IPS DF 6.9 (cell line): ENCODE measurements at regions not wholly inside any gene's neighbourhood (a gene's known extent, or its start where the extent isn't known, plus 50 kb on each side); places are given as distances from the start of the nearest gene placed in this dataset.

ENCODE experiments used
- DNase-seq: peaks from one replicate; pipeline ENCODE4 v3.0.0-alpha.2; 2013; ENCODE audit warnings: low read depth, low spot score
- H3K27ac ChIP-seq: one replicate; pipeline ENCODE4 v1.5.1; 2013; ENCODE audit warnings: low read length, control low read depth
- H3K27me3 ChIP-seq: 2 replicates; pipeline ENCODE4 v1.6.1; 2013; ENCODE audit warnings: mild to moderate bottlenecking, low read length; ENCODE audit not compliant: control insufficient read depth, insufficient read depth
- H3K36me3 ChIP-seq: 2 replicates; pipeline ENCODE4 v1.6.1; 2013; ENCODE audit warnings: low read length; ENCODE audit not compliant: control insufficient read depth, insufficient read depth
- H3K4me1 ChIP-seq: 2 replicates; pipeline ENCODE4 v1.6.1; 2013; ENCODE audit warnings: low read length; ENCODE audit not compliant: control insufficient read depth, insufficient read depth
- H3K4me3 ChIP-seq: 2 replicates; pipeline ENCODE4 v1.5.1; 2013; ENCODE audit warnings: mild to moderate bottlenecking, low read length
- H3K9me3 ChIP-seq: 2 replicates; pipeline ENCODE4 v1.6.1; 2013; ENCODE audit warnings: low read length, inconsistent platforms; ENCODE audit not compliant: control insufficient read depth, insufficient read depth
- WGBS: extraction: QIAGEN DNeasy Blood & Tissue Kit; methylation state at CpG from one replicate; pipeline ENCODE4 v1.1.7; 2013; ENCODE audit warnings: mixed read lengths, missing lambda C conversion rate; ENCODE audit not compliant: insufficient read length, insufficient coverage; 5-methylcytosine and 5-hydroxymethylcytosine counted together

- no peaks in the 10 kb centered on the region for H3K27me3 ChIP-seq
- no peaks in the 10 kb centered on the region for H3K9me3 ChIP-seq
- no peaks in the 10 kb centered on the region for H3K36me3 ChIP-seq
- no peak overlapping the region for H3K4me3 ChIP-seq
- DNase-seq: no peak
- no CpG with 5 or more reads among the region's 11 CpGs for WGBS
- H3K27ac ChIP-seq: no peak overlapping the region
- H3K4me1 ChIP-seq: no peaks in the 10 kb centered on the region
These were observed 50.8 kb upstream of the MAX start for GRCh38 chr14:65153101-65153500.

- H3K36me3 ChIP-seq: no peaks in the 10 kb centered on the region
- H3K27me3 ChIP-seq: no peaks in the 10 kb centered on the region
- no peak for DNase-seq
- H3K4me1 ChIP-seq: no peaks in the 10 kb centered on the region
- WGBS: no CpG with 5 or more reads among the region's 15 CpGs
- H3K27ac ChIP-seq: no peak overlapping the region
- no peak overlapping the region for H3K4me3 ChIP-seq
- H3K9me3 ChIP-seq: no peaks in the 10 kb centered on the region; the same call in 1 of the 2 replicates
These were observed 54.5 kb upstream of the MAX start for GRCh38 chr14:65156568-65157366.

DNA sequence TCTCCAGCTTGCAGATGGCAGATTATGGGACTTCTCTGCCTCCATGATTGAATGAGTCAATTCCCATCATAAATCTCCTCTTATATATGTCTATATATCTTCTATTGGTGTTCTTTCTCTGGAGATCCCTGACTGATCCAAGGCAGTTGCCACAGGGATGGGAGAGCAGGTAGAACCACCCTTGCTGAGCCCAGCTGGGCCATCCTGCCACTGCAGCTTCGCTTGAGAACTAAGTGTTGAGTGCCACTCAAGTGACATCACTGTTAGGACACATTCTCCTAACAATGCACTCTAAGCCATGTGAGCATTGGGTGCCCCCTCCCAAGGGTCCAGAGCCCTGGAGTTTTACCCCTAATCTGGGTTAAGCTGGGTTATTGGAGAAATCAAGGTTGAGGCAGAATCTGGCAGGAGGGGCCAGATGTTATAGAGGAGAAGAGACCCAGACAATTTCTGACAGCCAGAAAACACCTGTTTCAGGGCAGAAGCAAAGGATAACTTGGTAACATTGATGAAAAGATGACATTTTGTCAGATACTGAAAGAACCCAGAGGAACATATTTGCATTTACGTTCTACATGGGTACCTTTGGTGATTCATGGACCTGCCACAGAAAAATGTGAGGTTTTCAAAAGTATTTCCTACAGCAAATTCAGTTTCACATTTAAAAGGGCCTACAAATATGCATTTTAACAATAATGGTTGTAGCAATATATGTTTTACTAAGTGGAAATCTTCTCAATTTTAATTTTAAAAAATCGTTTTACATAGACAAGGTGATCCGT, 57.2 kb upstream of the MAX start:
- no peak for DNase-seq
- H3K9me3 ChIP-seq: no peaks in the 10 kb centered on the region; the same call in 1 of the 2 replicates
- no CpG with 5 or more reads among the region's 4 CpGs for WGBS
- no peaks in the 10 kb centered on the region for H3K36me3 ChIP-seq
- no peaks in the 10 kb centered on the region for H3K4me1 ChIP-seq
- no peak overlapping the region for H3K27ac ChIP-seq
- H3K4me3 ChIP-seq: no peak overlapping the region
- H3K27me3 ChIP-seq: no peaks in the 10 kb centered on the region

DNA sequence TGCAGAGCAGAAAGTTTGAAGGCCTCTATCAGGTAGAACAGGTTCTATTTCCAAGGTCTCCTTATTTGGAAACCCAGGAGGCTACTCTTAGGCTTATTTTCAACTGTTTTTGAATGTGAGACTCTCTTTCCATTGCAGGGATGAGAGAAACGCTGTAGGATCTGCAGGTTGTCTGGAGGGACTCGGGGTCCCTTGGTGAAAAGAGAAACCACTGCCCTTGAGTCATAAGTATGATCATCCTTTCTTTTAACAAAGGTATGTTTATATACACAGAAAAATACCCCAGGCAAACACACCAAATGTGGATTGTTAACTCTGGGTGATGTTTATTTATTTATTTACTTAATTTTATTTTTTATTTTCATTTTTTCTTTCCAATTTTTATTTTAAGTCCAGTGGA, 57.8 kb upstream of the MAX start:
- no peak overlapping the region for H3K4me3 ChIP-seq
- WGBS: no CpG with 5 or more reads among the region's 2 CpGs
- H3K27me3 ChIP-seq: no peaks in the 10 kb centered on the region

GRCh38 chr14:65162031-65162430, 59.7 kb upstream of the MAX start:
- Histone ChIP-seq H3K27ac (no peak overlapping the region), H3K4me3 (no peak overlapping the region), H3K27me3 (no peaks in the 10 kb centered on the region), H3K4me1 (no peaks in the 10 kb centered on the region), H3K9me3 (no peaks in the 10 kb centered on the region; the same call in 1 of the 2 replicates), H3K36me3 (no peaks in the 10 kb centered on the region)
- DNase-seq: no peak
- WGBS: no CpG with 5 or more reads among the region's 1 CpG

More for the DNA sequence above, 57.8 kb upstream of the MAX start:
- H3K4me1 ChIP-seq: no peaks in the 10 kb centered on the region
- H3K27ac ChIP-seq: no peak overlapping the region
- no peak for DNase-seq
- no peaks in the 10 kb centered on the region; the same call in 1 of the 2 replicates for H3K9me3 ChIP-seq
- H3K36me3 ChIP-seq: no peaks in the 10 kb centered on the region

DNA sequence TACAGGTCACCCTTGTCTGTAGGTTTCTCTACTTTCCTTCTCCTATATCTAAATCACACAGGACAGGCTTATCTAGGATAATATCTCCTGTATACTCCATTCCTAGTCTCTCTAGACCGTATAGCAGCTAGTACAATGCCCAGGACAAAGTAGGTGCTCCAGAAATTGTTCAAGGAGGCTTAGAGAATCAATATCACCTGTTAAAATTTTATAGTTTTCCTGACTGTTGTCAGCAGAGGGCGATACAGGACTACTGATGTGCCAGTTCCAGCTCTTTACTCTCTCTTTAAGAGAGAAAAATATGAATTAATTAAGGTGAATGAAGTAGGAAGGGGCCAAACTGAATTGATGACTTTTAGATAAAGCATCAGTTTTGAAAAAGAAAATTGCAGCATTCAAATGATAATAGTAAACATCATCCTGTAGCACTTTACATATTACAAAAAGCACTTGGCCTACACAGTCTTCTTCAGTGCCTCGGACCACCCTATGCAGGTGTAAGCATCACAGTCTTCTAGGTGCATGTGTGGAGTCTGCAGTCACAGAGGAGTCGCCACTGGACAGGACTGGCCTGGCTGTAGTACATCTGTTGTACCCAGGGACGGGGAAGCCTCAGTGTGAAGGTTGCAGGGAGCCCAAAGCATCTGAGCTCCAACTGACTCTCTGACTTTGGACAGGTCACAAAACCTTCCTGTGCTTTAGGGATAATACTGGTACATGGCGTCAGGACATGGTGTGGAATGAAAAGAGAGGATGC, 61.9 kb upstream of the MAX start:
- H3K4me3 ChIP-seq: no peak overlapping the region
- no peaks in the 10 kb centered on the region for H3K36me3 ChIP-seq
- no peaks in the 10 kb centered on the region for H3K9me3 ChIP-seq
- H3K27ac ChIP-seq: no peak overlapping the region
- no peaks in the 10 kb centered on the region for H3K4me1 ChIP-seq
- DNase-seq: no peak
- WGBS: no CpG with 5 or more reads among the region's 6 CpGs
- no peaks in the 10 kb centered on the region for H3K27me3 ChIP-seq

GRCh38 chr14:65164825-65165135, 62.5 kb upstream of the MAX start:
- H3K4me1 ChIP-seq: no peaks in the 10 kb centered on the region
- no peak overlapping the region for H3K4me3 ChIP-seq
- H3K27ac ChIP-seq: no peak overlapping the region

GRCh38 chr14:65167072-65167645, 64.8 kb upstream of the MAX start:
- no peak for DNase-seq
- no peaks in the 10 kb centered on the region for H3K36me3 ChIP-seq
- no peaks in the 10 kb centered on the region for H3K9me3 ChIP-seq
- WGBS: no CpG with 5 or more reads among the region's 3 CpGs
- no peaks in the 10 kb centered on the region for H3K4me1 ChIP-seq
- H3K27ac ChIP-seq: no peak overlapping the region
- H3K27me3 ChIP-seq: no peaks in the 10 kb centered on the region
- no peak overlapping the region for H3K4me3 ChIP-seq

More at GRCh38 chr14:65164825-65165135, 62.5 kb upstream of the MAX start:
- H3K9me3 ChIP-seq: no peaks in the 10 kb centered on the region
- H3K36me3 ChIP-seq: no peaks in the 10 kb centered on the region
- WGBS: no CpG with 5 or more reads among the region's 3 CpGs
- no peak for DNase-seq
- no peaks in the 10 kb centered on the region for H3K27me3 ChIP-seq

GRCh38 chr14:65168840-65169239, 66.5 kb upstream of the MAX start:
- DNase-seq: no peak
- no peaks in the 10 kb centered on the region for H3K36me3 ChIP-seq
- no CpG with 5 or more reads among the region's 3 CpGs for WGBS
- H3K9me3 ChIP-seq: no peaks in the 10 kb centered on the region
- H3K27ac ChIP-seq: no peak overlapping the region
- no peaks in the 10 kb centered on the region; the same call in 1 of the 2 replicates for H3K4me1 ChIP-seq
- H3K4me3 ChIP-seq: no peak overlapping the region
- H3K27me3 ChIP-seq: no peaks in the 10 kb centered on the region

DNA sequence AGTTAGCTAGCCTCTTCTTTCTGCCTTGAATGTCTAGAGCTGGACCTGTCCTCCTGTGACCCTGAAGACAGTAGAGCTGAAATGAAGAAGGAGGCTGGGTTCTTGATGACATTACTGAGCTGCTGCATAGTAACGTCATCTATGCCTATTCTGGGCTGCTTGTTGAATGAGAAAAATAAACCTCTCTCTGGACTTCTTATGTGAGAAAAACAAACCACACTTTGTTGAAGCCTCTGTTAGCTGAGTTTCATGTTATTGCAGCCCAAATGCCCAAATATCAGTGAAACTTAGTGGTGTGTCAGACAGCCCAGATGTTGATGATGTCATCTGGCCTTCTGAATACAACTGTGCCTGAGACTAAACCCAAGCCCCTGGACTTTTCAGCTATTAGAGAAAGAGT, 67.0 kb upstream of the MAX start:
- H3K27me3 ChIP-seq: no peaks in the 10 kb centered on the region
- WGBS: no CpG with 5 or more reads among the region's 1 CpG
- peaks cover 3% of the 10 kb centered on the region; the same call in 1 of the 2 replicates for H3K4me1 ChIP-seq
- DNase-seq: no peak
- no peaks in the 10 kb centered on the region for H3K9me3 ChIP-seq
- no peaks in the 10 kb centered on the region for H3K36me3 ChIP-seq
- H3K27ac ChIP-seq: no peak overlapping the region
- no peak overlapping the region for H3K4me3 ChIP-seq
